ENCODE measurements at regions not wholly inside any gene's neighbourhood (a gene's known extent, or its start where the extent isn't known, plus 50 kb on each side); places are given as distances from the start of the nearest gene placed in this dataset.

DNA sequence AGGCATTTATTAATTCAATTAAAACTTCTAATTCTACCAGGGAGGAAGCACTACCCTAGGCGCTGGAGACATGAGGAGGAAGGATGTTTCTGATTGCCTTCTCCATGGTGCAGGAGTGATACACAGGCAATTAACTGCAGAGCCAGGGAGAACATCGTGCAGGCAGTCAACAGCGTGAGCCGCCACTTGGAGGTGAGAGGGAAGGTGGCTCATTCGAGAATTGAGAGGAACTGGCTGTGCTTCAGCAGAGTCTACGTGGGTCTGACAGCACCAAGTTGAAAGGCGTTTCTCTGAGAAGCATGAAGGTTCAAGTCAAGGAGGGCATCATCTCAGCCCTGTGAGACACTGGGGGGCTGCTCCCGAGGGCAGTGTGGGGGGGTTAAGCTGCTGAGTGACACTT lies 388.7 kb upstream of the MYT1L start:
- TF ChIP-seq YY1 (IDR thresholded peaks at IDR 0.05; ENCODE audit: insufficient read depth, insufficient read length) (no peak), ZNF274 (IDR thresholded peaks at IDR 0.05; ENCODE audit: low read depth, low read length) (no peak)

All from NT2/D1 (cell line).